ENCODE measurements at regions not wholly inside any gene's neighbourhood (a gene's known extent, or its start where the extent isn't known, plus 50 kb on each side); places are given as distances from the start of the nearest gene placed in this dataset.

DNA sequence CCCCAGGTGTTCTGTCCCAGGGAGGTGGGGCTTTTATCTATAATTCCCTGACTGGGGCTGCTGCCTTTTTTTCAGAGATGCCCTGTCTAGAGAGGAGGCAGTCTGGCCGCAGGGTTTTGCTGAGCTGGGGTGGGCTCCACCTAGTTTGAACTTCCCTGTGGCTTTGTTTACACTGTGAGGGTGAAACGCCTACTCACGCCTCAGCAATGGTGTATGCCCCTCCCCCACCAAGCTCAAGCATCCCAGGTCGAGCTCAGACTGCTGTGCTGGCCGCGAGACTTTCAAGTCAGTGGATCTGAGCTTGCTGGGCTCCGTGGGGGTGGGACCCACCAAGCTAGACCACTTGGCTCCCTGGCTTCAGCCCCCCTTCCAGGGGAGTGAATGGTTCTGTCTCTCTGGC is 124.3 kb downstream of the CENPF start:
- intact Hi-C loops (cut with micrococcal nuclease), result no loop called here
- no peaks in the 10 kb centered on the region for H3K27me3 Mint-ChIP-seq

DNA sequence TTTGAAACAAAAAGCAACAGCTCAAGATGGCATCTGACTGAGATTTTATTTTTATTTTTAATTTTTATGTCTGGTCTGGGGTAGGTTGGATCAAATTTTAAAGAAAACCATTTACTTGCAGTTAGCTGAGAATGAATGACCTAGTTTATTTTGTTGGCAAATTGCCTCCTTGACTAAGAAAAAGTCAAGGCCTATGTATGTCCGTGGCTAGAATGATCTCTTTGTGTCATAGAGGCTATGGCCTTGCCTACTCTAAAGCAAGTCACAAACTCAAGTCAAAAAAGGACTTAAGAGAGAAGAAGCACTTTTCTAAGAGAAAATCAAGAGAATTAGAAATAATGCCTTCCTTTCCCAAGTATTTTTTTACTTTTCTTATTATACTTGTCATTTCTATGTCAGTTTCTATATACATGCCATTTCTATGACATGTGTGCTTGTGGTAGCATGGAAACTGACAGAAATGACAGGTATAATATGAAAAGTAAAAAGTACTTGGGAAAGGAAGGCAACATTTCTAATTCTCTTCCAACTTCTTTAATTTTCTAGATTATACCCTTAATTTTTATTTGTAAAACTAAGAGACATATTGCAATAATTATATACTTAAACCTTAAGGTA is 136.7 kb downstream of the CENPF start:
- CTCF ChIA-PET, result no interaction called here
- TF ChIP-seq, protein P1, sequence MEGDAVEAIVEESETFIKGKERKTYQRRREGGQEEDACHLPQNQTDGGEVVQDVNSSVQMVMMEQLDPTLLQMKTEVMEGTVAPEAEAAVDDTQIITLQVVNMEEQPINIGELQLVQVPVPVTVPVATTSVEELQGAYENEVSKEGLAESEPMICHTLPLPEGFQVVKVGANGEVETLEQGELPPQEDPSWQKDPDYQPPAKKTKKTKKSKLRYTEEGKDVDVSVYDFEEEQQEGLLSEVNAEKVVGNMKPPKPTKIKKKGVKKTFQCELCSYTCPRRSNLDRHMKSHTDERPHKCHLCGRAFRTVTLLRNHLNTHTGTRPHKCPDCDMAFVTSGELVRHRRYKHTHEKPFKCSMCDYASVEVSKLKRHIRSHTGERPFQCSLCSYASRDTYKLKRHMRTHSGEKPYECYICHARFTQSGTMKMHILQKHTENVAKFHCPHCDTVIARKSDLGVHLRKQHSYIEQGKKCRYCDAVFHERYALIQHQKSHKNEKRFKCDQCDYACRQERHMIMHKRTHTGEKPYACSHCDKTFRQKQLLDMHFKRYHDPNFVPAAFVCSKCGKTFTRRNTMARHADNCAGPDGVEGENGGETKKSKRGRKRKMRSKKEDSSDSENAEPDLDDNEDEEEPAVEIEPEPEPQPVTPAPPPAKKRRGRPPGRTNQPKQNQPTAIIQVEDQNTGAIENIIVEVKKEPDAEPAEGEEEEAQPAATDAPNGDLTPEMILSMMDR (IDR thresholded peaks at IDR 0.05), result no peak
- intact Hi-C loops (cut with micrococcal nuclease), result no loop called here
- DNase-seq (no peak), ATAC-seq (no peak)
- POLR2A ChIA-PET, result no interaction called here
- Mint-ChIP-seq H3K4me3 (no peak overlapping the region), H3K36me3 (ENCODE audit: low read depth) (no peaks in the 10 kb centered on the region), H3K27ac (no peak overlapping the region), H3K9me3 (no peaks in the 10 kb centered on the region), H3K4me1 (ENCODE audit: low read depth) (peaks cover 4% of the 10 kb centered on the region), H3K27me3 (no peaks in the 10 kb centered on the region)

More for the DNA sequence above, 124.3 kb downstream of the CENPF start:
- Mint-ChIP-seq H3K27ac (no peak overlapping the region), H3K4me1 (ENCODE audit: low read depth) (no peaks in the 10 kb centered on the region), H3K36me3 (ENCODE audit: low read depth) (no peaks in the 10 kb centered on the region), H3K4me3 (no peak overlapping the region), H3K9me3 (no peaks in the 10 kb centered on the region)
- ChIA-PET CTCF (no interaction called here), POLR2A (no interaction called here)
- no peak for ATAC-seq
- TF ChIP-seq, protein P1 (IDR thresholded peaks at IDR 0.05), result no peak
- DNase-seq, result no peak

- CTCF ChIA-PET, result no interaction called here
- Mint-ChIP-seq H3K4me1 (ENCODE audit: low read depth) (peaks cover 2% of the 10 kb centered on the region), H3K27me3 (no peaks in the 10 kb centered on the region), H3K27ac (no peak overlapping the region), H3K36me3 (ENCODE audit: low read depth) (no peaks in the 10 kb centered on the region), H3K9me3 (no peaks in the 10 kb centered on the region), H3K4me3 (no peak overlapping the region)
- TF ChIP-seq, protein P1 (IDR thresholded peaks at IDR 0.05), result no peak
- POLR2A ChIA-PET, result no interaction called here
- no peak for DNase-seq
- no peak for ATAC-seq
- intact Hi-C loops (cut with micrococcal nuclease), result no loop called here
Observed at GRCh38 chr1:214740471-214740870, 137.5 kb downstream of the CENPF start.

DNA sequence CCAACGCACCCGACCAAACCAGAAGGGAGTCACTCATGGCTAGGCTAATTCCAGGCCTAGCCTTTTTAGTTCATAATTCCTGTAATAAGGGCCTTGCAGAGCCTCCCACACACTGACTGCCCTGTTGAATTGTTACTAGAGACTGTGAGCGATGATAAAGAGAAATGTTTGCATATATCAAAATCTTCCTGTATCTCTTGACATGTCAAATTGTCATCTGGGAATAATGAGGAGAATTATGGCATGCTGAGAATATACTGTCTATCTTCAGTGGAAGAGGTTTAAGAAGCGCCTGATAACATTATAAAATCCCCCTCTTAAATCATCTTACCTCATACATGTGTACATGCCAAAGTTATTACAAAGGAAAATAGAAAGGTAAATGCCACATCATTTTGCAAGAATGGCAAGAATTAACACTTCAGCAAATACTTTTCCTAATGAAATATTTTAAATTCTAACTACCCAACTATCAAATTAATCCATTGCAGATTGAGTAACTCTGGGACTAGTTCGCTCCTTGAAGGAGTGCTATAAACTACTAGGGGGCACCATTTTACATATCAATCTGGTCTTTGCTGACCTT is 144.1 kb downstream of the CENPF start:
- TF ChIP-seq, protein P1 (IDR thresholded peaks at IDR 0.05), result no peak
- no peak for ATAC-seq
- H3K36me3 Mint-ChIP-seq (ENCODE audit: low read depth), result no peaks in the 10 kb centered on the region
- H3K27ac Mint-ChIP-seq, result no peak overlapping the region
- ChIA-PET POLR2A (no interaction called here), CTCF (no interaction called here)
- intact Hi-C loops (cut with micrococcal nuclease), result no loop called here
- no peak overlapping the region for H3K4me3 Mint-ChIP-seq
- no peaks in the 10 kb centered on the region for H3K9me3 Mint-ChIP-seq
- DNase-seq, result no peak
- H3K4me1 Mint-ChIP-seq (ENCODE audit: low read depth), result no peaks in the 10 kb centered on the region
- H3K27me3 Mint-ChIP-seq, result no peaks in the 10 kb centered on the region

- Mint-ChIP-seq H3K36me3 (ENCODE audit: low read depth) (no peaks in the 10 kb centered on the region), H3K4me3 (no peak overlapping the region), H3K4me1 (ENCODE audit: low read depth) (no peaks in the 10 kb centered on the region), H3K9me3 (peaks cover 9% of the 10 kb centered on the region), H3K27me3 (no peaks in the 10 kb centered on the region), H3K27ac (no peak overlapping the region)
- ChIA-PET POLR2A (interaction anchor here (0.7 kb wide), 1 partner anchor 773 kb away, joined by 3 read pairs; no protein-coding TSS in a partner anchor), CTCF (no interaction called here)
- ATAC-seq (no peak), DNase-seq (no peak)
- TF ChIP-seq, protein P1 (IDR thresholded peaks at IDR 0.05), result no peak
- intact Hi-C loops (cut with micrococcal nuclease), result no loop called here
Observed at GRCh38 chr1:214753236-214753852, 150.3 kb downstream of the CENPF start.
